ENCODE measurements at regions not wholly inside any gene's neighbourhood (a gene's known extent, or its start where the extent isn't known, plus 50 kb on each side); places are given as distances from the start of the nearest gene placed in this dataset.

DNA sequence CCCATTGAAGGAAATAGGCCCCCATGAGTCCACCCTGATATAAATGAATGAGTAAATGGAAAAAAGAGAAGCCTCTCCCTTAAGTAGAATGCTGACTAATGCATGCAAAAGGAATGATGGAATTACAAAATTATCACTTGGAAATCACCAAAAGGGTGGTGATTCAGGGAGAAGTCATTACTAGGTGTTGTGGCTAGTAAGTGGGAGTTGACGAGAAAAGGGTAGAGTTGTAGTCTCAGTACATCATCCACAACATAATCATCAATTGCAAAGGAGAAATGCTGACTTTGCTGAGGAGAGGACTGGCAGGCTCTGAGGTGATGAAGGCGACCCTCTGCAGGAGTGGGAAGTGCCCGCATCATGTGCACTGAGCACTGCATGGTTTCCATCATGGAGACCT, 201.5 kb upstream of the S1PR3 start:
- no peaks in the 10 kb centered on the region for H3K27me3 ChIP-seq
- no peaks in the 10 kb centered on the region for H3K9me3 ChIP-seq
- no peaks in the 10 kb centered on the region for H3K4me1 ChIP-seq (ENCODE audit: insufficient read depth)
- no peak for DNase-seq
- no peak overlapping the region for H3K27ac ChIP-seq
- no peak for TF ChIP-seq POLR2A (IDR thresholded peaks at IDR 0.05)
- TF ChIP-seq, protein P1, sequence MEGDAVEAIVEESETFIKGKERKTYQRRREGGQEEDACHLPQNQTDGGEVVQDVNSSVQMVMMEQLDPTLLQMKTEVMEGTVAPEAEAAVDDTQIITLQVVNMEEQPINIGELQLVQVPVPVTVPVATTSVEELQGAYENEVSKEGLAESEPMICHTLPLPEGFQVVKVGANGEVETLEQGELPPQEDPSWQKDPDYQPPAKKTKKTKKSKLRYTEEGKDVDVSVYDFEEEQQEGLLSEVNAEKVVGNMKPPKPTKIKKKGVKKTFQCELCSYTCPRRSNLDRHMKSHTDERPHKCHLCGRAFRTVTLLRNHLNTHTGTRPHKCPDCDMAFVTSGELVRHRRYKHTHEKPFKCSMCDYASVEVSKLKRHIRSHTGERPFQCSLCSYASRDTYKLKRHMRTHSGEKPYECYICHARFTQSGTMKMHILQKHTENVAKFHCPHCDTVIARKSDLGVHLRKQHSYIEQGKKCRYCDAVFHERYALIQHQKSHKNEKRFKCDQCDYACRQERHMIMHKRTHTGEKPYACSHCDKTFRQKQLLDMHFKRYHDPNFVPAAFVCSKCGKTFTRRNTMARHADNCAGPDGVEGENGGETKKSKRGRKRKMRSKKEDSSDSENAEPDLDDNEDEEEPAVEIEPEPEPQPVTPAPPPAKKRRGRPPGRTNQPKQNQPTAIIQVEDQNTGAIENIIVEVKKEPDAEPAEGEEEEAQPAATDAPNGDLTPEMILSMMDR (IDR thresholded peaks at IDR 0.05) = no peak
- no peak for TF ChIP-seq EP300 (IDR thresholded peaks at IDR 0.05)
- no peak overlapping the region for H3K4me3 ChIP-seq
- H3K36me3 ChIP-seq = no peaks in the 10 kb centered on the region
- intact Hi-C loops (cut with DNase I) = no loop called here
- WGBS, 3 donors = 90 to 95% (median 91%) methylated on average over 3 of the region's 3 CpGs

DNA sequence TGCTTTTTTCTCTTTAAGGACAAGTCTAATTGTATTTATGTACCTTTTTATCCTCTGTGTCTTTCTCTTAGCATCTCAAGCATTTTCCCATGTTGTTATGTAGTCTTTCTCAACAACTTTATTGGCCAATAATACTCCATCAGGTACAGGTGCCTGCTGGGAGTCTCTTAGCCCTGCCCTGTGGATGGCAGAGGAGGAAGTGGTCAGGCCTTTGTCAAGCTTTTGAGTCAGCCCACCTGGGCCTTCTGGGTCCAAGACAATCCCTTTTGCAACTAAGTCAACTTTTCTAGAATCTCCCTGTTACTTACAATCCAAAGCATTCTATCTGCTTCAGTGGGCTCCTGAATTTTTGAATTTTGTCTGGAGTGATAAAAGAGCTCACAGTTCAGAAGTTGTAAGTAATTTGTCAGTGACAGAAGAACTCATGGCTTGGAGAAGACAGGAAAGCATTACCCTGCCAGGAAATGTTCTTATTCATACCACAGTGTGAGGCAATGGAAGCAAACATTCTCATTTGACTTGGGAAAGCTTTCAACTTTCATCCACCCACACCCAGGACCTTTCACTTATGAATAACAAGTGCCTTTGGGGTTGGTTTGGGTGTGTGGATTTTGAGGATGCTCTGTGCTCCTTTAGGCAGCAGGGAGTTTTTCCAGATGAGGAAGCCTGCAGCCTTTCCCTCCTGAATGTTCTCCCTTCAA, 200.0 kb upstream of the S1PR3 start:
- intact Hi-C loops (cut with DNase I) = no loop called here
- DNase-seq = no peak

DNA sequence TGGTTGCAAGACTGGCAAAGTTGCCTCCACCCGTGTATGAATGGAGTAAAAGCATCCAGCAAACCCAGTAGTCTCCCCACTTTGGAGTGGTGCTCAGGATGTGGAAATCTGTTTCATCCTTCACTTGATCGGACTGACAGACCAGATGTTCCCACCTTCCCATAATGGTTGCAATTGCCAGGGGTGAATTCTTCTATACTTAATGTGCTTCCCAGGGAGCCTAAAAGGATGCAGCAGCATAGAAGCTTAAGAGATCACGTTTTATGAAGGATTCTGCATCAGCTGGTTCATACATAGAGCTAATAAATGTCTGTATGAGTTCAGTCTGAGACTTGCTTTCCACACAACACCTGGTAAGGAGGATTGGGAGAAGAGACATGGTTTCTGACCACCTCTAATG, 198.8 kb upstream of the S1PR3 start:
- H3K36me3 ChIP-seq = no peaks in the 10 kb centered on the region
- no peak for TF ChIP-seq POLR2A (IDR thresholded peaks at IDR 0.05)
- no peak for TF ChIP-seq EP300 (IDR thresholded peaks at IDR 0.05)
- TF ChIP-seq, protein P1 (IDR thresholded peaks at IDR 0.05) = no peak
- H3K27me3 ChIP-seq = no peaks in the 10 kb centered on the region
- intact Hi-C loops (cut with DNase I) = no loop called here
- no peak for DNase-seq
- H3K4me1 ChIP-seq (ENCODE audit: insufficient read depth) = no peaks in the 10 kb centered on the region
- no peak overlapping the region for H3K27ac ChIP-seq
- no peak overlapping the region for H3K4me3 ChIP-seq
- H3K9me3 ChIP-seq = no peaks in the 10 kb centered on the region
- WGBS, 3 donors = 90 to 91% (median 90%) methylated on average over 3 of the region's 3 CpGs

More for the DNA sequence above, 200.0 kb upstream of the S1PR3 start:
- no peaks in the 10 kb centered on the region for H3K36me3 ChIP-seq
- H3K27me3 ChIP-seq = no peaks in the 10 kb centered on the region
- H3K4me1 ChIP-seq (ENCODE audit: insufficient read depth) = no peaks in the 10 kb centered on the region
- no peak for TF ChIP-seq POLR2A (IDR thresholded peaks at IDR 0.05)
- no peak overlapping the region for H3K4me3 ChIP-seq
- no peaks in the 10 kb centered on the region for H3K9me3 ChIP-seq
- H3K27ac ChIP-seq = no peak overlapping the region

DNA sequence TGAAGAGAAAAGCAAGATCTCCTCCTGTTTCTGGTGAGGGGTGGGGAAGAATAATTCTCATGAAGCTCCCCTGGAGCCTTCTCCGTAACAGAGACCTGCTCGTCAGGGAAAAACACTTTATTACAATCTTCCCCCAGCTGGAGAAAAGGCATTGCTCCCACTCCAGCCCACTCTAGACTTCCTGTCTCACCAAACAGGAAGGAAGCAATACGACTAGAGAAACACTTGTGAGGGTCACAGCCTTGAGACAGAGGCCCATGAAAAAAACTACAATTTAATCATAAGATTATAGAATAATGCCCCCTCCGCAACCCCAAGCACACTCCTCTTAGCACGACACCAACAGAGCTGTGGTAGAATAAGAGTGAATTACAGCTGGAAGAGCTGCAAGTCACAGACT, 197.2 kb upstream of the S1PR3 start:
- WGBS, 3 donors = 70 to 77% (median 75%) methylated on average over 5 of the region's 5 CpGs
- intact Hi-C loops (cut with DNase I) = no loop called here
- DNase-seq = no peak
- Histone ChIP-seq H3K4me3 (no peak overlapping the region), H3K27me3 (no peaks in the 10 kb centered on the region), H3K9me3 (no peaks in the 10 kb centered on the region), H3K27ac (no peak overlapping the region), H3K4me1 (ENCODE audit: insufficient read depth) (no peaks in the 10 kb centered on the region), H3K36me3 (no peaks in the 10 kb centered on the region)
- no peak for TF ChIP-seq EP300 (IDR thresholded peaks at IDR 0.05)
- TF ChIP-seq, protein P1 (IDR thresholded peaks at IDR 0.05) = no peak
- no peak for TF ChIP-seq POLR2A (IDR thresholded peaks at IDR 0.05)

DNA sequence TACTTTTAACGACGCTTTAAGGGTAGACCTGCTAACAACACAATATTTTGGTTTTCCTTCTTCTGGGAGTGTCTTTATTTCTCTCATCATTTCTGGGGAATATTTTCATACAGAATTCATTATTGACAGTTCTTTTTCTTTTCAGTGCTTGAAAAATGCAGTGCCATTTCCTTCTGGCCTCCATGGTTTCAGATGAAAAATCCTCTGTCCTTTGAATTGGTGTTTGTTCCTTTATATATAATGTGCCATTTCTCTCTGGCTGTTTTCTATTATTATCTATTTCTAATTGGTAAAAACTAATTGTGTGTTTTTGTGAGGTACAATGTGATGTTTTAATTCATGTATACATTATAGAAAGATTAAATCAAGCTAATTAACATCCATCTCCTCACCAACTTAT, 194.3 kb upstream of the S1PR3 start:
- no peak for DNase-seq
- 95 to 99% (median 98%) methylated on average over 2 of the region's 2 CpGs for WGBS, 3 donors
- intact Hi-C loops (cut with DNase I) = no loop called here
- TF ChIP-seq POLR2A (IDR thresholded peaks at IDR 0.05) = no peak
- TF ChIP-seq, protein P1 (IDR thresholded peaks at IDR 0.05) = no peak
- TF ChIP-seq EP300 (IDR thresholded peaks at IDR 0.05) = no peak
- Histone ChIP-seq H3K4me3 (no peak overlapping the region), H3K9me3 (no peaks in the 10 kb centered on the region), H3K4me1 (ENCODE audit: insufficient read depth) (no peaks in the 10 kb centered on the region), H3K36me3 (no peaks in the 10 kb centered on the region), H3K27me3 (no peaks in the 10 kb centered on the region), H3K27ac (no peak overlapping the region)

All from ovary (tissue), 7 donors.